ENCODE measurements at regions not wholly inside any gene's neighbourhood (a gene's known extent, or its start where the extent isn't known, plus 50 kb on each side); places are given as distances from the start of the nearest gene placed in this dataset.
"Not testable (repeated sequence)": the region's sequence is repeated elsewhere in the genome, so short reads cannot be mapped to it uniquely, and the experiment has no call there.

DNA sequence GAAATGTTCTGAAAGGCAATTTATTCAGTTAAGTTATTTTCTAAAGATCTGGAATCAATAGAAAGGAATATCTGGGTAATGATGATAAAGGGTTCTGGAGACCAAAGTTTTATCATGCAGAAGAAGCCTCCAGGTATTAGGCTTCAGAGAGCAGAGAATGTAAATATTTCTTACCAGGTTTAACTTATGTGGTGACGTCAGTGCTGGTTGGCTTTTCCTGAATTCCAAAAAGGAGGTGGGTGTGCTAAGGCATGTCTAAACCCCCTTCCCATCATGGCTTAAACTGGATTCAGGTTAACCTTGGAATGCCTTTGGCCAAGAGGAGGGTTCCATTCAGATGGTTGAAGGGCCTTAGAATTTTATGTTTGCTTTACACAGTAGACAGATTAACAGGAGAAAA, 829.9 kb downstream of the NCAM2 start:
- Mint-ChIP-seq H3K27ac (no peak overlapping the region), H3K9me3 (peaks cover 9% of the 10 kb centered on the region), H3K4me1 (no peaks in the 10 kb centered on the region), H3K4me3 (no peak overlapping the region), H3K36me3 (ENCODE audit: low read depth) (no peaks in the 10 kb centered on the region), H3K27me3 (no peaks in the 10 kb centered on the region)
- DNase-seq: no peak
- CTCF ChIA-PET: no interaction called here
- POLR2A ChIA-PET: no interaction called here

DNA sequence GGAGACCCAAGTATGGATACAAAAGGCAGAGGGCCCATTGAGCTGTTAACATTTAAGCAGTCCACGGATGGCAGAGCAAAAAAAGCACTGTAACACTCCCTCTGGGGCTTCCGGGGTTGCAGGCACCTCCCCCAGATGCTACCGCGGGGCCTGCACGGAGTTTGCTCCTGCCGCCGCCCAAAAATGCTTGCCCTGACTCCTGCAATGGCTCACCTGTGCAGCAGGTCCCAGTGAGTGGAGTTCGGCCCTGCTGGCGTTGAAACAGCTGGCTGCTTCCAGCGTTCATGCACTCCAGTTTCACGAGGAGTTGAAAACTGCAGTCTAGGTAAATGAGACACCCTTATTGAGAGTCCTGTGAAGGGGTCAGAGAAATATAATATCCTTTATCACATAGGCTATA, 832.8 kb downstream of the NCAM2 start:
- H3K4me3 Mint-ChIP-seq: no peak overlapping the region
- H3K27me3 Mint-ChIP-seq: no peaks in the 10 kb centered on the region
- peaks cover 2% of the 10 kb centered on the region for H3K9me3 Mint-ChIP-seq
- ChIA-PET CTCF (no interaction called here), POLR2A (no interaction called here)
- H3K4me1 Mint-ChIP-seq: no peaks in the 10 kb centered on the region
- H3K27ac Mint-ChIP-seq: no peak overlapping the region
- no peaks in the 10 kb centered on the region for H3K36me3 Mint-ChIP-seq (ENCODE audit: low read depth)
- no peak for DNase-seq

DNA sequence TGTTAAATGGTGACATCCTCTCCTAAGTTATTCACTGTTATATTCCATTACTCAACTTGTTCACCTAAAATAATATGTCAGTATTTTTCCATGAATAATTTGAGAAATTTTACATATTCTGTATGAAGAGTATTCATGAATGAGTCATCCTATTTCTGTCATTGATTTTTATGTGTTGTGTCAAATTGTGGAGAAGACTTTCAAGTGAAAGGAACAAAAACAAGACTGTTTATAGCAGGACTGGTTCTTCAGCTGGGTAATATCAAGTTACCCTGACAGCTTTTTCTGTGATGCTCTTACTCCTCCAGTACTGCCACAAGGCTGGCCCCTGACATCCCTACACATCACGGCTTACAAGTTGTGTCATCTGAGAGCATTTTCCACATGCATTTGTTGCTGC, 847.7 kb downstream of the NCAM2 start:
- H3K4me3 Mint-ChIP-seq: no peak overlapping the region
- no peaks in the 10 kb centered on the region for H3K27me3 Mint-ChIP-seq
- ChIA-PET POLR2A (no interaction called here), CTCF (no interaction called here)
- no peak overlapping the region for H3K27ac Mint-ChIP-seq
- H3K4me1 Mint-ChIP-seq: no peaks in the 10 kb centered on the region
- H3K9me3 Mint-ChIP-seq: peaks cover 14% of the 10 kb centered on the region
- H3K36me3 Mint-ChIP-seq (ENCODE audit: low read depth): no peaks in the 10 kb centered on the region
- no peak for DNase-seq

DNA sequence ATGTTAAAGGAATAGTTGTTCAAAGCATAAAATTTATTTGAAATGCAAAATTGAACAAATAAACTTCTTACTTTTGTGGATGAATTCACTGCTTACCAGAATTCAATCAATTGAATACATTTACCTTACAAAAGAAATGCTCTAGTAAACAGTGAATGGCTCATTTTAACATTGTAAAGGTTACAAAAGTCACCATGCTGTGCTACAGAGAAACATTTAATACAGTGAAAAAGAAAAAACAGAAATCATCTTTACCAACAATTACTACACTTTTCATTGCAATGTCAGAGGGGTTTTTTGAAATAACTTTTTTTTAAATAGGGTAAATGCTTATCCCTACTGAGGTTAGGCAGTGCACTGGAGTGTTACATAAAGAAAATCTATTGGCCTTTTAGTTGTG, 853.0 kb downstream of the NCAM2 start:
- POLR2A ChIA-PET: no interaction called here
- Mint-ChIP-seq H3K27ac (no peak overlapping the region), H3K27me3 (no peaks in the 10 kb centered on the region), H3K4me3 (no peak overlapping the region), H3K4me1 (no peaks in the 10 kb centered on the region), H3K36me3 (ENCODE audit: low read depth) (no peaks in the 10 kb centered on the region), H3K9me3 (peaks cover 20% of the 10 kb centered on the region)
- DNase-seq: no peak
- CTCF ChIA-PET: no interaction called here

DNA sequence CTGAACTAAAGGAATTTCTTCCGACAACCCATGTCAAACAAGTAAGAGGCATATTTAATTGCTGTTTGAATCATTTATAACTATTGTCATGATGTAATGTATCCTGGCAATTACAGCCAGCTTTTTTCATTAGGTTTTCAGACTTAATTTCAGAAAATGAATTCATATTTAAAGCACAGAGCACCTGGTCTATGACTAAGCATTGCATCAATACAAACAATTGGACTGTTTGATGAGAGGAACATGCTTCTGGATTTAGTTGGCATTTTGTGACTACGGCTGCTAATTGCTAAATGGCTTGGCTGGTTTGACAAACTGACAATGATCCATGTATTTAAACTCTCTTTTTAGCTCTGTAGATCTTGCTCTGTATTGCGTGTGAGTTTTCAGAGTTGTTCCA, 853.4 kb downstream of the NCAM2 start:
- H3K27me3 Mint-ChIP-seq: no peaks in the 10 kb centered on the region
- peaks cover 20% of the 10 kb centered on the region for H3K9me3 Mint-ChIP-seq
- no peak overlapping the region for H3K4me3 Mint-ChIP-seq
- H3K36me3 Mint-ChIP-seq (ENCODE audit: low read depth): no peaks in the 10 kb centered on the region
- H3K4me1 Mint-ChIP-seq: no peaks in the 10 kb centered on the region
- no peak overlapping the region for H3K27ac Mint-ChIP-seq
- no peak for DNase-seq
- CTCF ChIA-PET: no interaction called here
- POLR2A ChIA-PET: no interaction called here

DNA sequence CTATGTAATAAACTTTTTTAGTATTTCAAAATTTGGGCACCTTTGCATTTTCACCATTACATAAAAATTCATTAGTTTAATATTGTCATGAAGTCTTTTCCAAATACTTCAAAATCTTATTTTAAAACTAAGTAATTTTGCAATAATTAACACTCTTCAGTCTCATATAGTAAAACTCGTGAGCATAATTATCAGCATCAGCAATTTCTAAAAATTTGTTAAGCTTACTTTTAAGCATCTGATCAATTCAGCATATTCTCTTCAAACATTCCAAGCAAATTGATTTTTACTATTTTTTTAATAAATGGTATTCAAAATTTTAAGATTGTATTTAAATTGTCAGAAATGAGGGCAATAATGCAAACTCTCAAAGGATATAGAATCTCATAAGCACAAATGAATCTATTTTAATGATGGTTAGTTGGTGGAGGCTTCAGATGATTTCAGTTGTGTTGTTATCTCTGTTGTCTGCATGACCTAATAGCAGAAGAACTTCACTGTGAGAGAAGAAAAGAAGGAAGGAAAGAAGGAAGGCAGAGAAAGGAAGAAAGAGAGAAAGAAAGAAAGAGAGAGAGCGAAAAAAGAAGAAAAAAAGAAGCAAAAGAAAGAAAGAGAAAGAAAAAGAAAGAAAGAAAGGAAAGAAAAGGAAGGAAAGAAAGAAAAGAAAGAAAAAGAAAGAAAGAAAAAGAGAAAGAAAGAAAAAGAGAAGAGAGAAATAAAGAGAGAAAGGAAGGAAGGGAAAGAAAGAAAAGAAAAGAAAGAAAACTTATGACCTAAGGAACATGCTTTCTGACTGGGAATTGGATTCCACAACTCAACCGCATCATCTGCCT, 860.5 kb downstream of the NCAM2 start:
- H3K36me3 Mint-ChIP-seq (ENCODE audit: low read depth): no peaks in the 10 kb centered on the region
- POLR2A ChIA-PET: no interaction called here

DNA sequence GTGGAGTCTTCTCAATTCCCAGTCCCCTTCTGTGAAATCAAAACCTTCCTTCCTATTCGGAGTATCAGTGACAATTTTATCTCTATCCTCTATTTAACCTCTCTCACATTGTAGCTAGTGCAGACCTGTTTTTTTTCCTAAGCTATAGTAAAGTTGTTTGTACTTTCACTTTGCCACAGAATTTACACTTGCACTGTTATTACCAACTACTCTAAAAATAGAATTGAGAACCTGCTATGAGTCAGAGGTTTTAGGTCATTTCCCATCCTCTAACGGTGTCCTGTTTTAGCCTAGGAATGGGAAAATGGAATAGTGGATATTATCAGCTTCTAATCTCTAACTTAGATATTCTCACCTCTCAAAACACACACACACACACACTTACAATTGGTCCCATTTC, 862.7 kb downstream of the NCAM2 start:
- POLR2A ChIA-PET: no interaction called here
- no peaks in the 10 kb centered on the region for H3K4me1 Mint-ChIP-seq
- H3K27me3 Mint-ChIP-seq: no peaks in the 10 kb centered on the region
- CTCF ChIA-PET: no interaction called here
- H3K9me3 Mint-ChIP-seq: peaks cover 9% of the 10 kb centered on the region
- H3K27ac Mint-ChIP-seq: no peak overlapping the region
- no peaks in the 10 kb centered on the region for H3K36me3 Mint-ChIP-seq (ENCODE audit: low read depth)
- no peak for DNase-seq
- H3K4me3 Mint-ChIP-seq: no peak overlapping the region

More for the DNA sequence above, 860.5 kb downstream of the NCAM2 start:
- Mint-ChIP-seq H3K27me3 (no peaks in the 10 kb centered on the region), H3K4me1 (no peaks in the 10 kb centered on the region), H3K4me3 (no peak overlapping the region), H3K9me3 (peaks cover 13% of the 10 kb centered on the region), H3K27ac (no peak overlapping the region)
- no peak for DNase-seq
- CTCF ChIA-PET: no interaction called here

DNA sequence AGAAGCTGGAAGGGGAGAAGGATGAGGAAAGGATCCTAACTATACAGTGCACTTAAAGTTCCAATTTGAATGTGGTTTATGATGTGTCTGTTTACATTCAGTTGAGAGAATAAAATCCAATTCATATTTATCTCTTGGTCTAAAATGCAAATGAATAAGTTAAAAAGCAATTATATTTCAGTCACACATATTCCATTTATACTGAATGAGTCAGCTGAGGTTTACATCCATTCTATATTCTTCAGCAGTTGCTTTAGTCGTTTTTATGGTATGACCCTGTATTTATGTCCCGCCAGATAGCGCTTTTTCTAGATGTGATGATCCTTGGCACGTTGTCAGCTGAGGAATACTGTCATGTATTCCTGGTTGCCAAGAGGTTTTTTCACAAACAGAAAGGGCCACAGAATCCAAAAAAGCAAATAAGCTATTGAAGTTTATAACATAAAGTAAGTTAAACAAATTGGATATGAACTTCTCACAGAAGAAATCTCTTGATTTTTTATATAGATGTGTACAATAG, 866.2 kb downstream of the NCAM2 start:
- DNase-seq: no peak
- Mint-ChIP-seq H3K4me1 (no peaks in the 10 kb centered on the region), H3K4me3 (no peak overlapping the region), H3K27me3 (no peaks in the 10 kb centered on the region), H3K9me3 (peaks cover 6% of the 10 kb centered on the region), H3K36me3 (ENCODE audit: low read depth) (no peaks in the 10 kb centered on the region), H3K27ac (no peak overlapping the region)
- POLR2A ChIA-PET: no interaction called here
- CTCF ChIA-PET: no interaction called here

DNA sequence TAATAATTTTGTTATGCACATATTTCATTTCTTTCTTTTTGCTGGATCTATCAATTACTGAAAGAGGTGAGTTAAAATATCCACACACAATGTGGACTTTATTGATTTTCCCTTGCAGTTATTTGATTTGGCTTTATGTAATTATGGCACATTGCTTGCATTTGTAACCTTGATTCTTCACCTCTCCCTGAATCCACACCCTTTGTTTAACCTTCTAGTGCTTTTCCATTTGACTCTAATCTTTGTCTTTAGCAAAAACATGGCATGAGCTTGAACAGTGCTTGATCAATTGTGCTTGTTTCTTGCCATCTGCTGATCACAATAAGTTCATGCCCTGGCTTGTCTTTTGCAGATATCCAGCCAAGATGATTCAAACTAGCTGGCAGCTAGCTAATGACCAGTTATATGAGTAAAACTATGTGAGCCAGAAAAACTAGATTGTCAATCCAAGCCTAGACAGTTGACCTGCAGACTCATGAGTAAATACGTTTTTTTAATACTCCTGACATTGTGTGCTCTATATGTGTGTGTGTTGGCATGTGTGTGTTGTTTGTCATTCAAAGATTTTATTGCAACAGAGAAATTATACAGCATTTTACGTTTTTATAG, 899.2 kb downstream of the NCAM2 start:
- no peaks in the 10 kb centered on the region for H3K36me3 Mint-ChIP-seq (ENCODE audit: low read depth)
- H3K27me3 Mint-ChIP-seq: no peaks in the 10 kb centered on the region
- POLR2A ChIA-PET: no interaction called here
- peaks cover 24% of the 10 kb centered on the region for H3K9me3 Mint-ChIP-seq
- no peak overlapping the region for H3K27ac Mint-ChIP-seq
- H3K4me3 Mint-ChIP-seq: no peak overlapping the region
- H3K4me1 Mint-ChIP-seq: no peaks in the 10 kb centered on the region
- CTCF ChIA-PET: no interaction called here
- no peak for DNase-seq

DNA sequence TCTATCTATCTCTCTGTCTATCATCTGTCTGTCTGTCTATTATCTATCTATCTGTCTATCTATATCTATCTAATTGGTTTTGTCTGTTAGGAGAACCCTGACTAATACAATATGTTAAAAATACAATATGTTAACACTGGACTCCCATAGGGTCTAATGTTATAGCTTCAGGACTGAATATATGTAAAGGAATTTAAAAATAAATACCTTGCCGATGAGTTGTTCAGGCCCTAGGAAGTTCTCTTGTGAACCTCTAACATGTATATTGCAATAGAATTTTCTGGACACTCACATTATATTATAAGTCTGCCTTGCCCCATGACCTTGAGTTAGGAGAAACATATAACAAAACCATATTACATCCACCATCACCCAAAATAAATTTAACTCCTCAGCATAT, 900.6 kb downstream of the NCAM2 start:
- POLR2A ChIA-PET: no interaction called here

DNA sequence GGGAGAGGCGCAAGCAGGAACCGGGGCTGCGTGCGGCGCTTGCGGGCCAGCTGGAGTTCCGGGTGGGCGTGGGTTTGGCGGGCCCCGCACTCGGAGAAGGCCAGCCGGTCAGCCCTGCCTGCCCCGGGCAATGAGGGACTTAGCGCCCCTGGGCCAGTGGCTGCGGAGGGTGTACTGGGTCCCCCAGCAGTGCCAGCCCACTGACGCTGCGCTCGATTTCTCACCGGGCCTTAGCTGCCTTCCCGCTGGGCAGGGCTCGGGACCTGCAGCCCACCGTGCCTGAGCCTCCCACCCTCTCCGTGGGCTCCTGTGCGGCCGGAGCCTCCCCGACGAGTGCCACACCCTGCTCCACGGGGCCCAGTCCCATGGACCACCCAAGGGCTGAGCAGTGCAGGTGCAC, 904.2 kb downstream of the NCAM2 start:
- H3K27me3 Mint-ChIP-seq; POLR2A ChIA-PET; H3K4me1 Mint-ChIP-seq; DNase-seq; H3K36me3 Mint-ChIP-seq (ENCODE audit: low read depth); H3K27ac Mint-ChIP-seq; H3K4me3 Mint-ChIP-seq; CTCF ChIA-PET: not testable (repeated sequence)
- H3K9me3 Mint-ChIP-seq: peaks cover 17% of the 10 kb centered on the region

More for the DNA sequence above, 900.6 kb downstream of the NCAM2 start:
- Mint-ChIP-seq H3K4me3 (no peak overlapping the region), H3K27me3 (no peaks in the 10 kb centered on the region), H3K36me3 (ENCODE audit: low read depth) (no peaks in the 10 kb centered on the region), H3K4me1 (no peaks in the 10 kb centered on the region), H3K27ac (no peak overlapping the region), H3K9me3 (peaks cover 27% of the 10 kb centered on the region)
- CTCF ChIA-PET: no interaction called here
- DNase-seq: no peak

DNA sequence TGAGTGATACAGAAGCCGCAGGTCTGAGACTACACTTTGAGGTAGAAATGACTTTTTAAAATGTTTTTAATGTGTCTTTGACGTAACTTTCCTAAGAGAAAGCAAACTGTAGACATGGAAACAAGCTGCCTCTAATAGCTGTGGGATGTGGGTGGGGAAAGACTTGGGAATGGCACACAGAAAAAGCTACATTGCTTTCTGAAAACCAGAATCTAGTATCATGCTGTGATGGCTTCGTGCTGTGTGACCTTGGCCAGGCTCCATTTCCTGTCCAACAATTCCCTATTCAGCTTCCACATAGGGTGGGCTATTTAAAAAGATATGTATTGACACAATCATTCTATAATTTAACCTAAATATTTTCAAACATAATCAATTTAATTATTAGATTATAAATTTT, 909.1 kb downstream of the NCAM2 start:
- Mint-ChIP-seq H3K4me3 (no peak overlapping the region), H3K4me1 (no peaks in the 10 kb centered on the region), H3K27ac (no peak overlapping the region), H3K9me3 (peaks cover 10% of the 10 kb centered on the region), H3K27me3 (no peaks in the 10 kb centered on the region), H3K36me3 (ENCODE audit: low read depth) (no peaks in the 10 kb centered on the region)
- CTCF ChIA-PET: no interaction called here
- no peak for DNase-seq
- POLR2A ChIA-PET: no interaction called here

DNA sequence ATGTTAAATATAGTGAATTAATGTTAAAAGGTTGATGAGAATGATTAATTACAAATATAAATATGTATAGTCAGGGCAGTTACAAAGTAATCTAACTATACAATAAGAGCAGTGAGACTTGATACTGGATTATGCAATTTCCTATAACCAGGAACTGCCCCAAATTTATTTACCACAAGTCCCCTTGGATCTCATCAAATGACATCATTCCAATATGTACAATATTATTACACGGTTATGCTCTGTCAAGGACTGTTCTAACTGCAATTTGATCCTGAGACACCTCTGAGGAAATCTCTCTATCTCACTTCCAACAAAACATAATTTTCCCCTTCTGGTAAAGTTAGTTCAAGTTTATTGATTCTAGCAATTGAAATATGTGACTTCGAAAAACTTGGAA, 917.6 kb downstream of the NCAM2 start:
- POLR2A ChIA-PET: no interaction called here
- no peak overlapping the region for H3K4me3 Mint-ChIP-seq
- no peak for DNase-seq
- no peaks in the 10 kb centered on the region for H3K4me1 Mint-ChIP-seq
- peaks cover 10% of the 10 kb centered on the region for H3K9me3 Mint-ChIP-seq
- no peaks in the 10 kb centered on the region for H3K27me3 Mint-ChIP-seq
- H3K27ac Mint-ChIP-seq: no peak overlapping the region
- CTCF ChIA-PET: no interaction called here
- H3K36me3 Mint-ChIP-seq (ENCODE audit: low read depth): no peaks in the 10 kb centered on the region

Measured in activated CD4-positive, alpha-beta memory T cell treated with anti-CD3 and anti-CD28 coated beads, Interleukin-2, amount 10 ng/mL, durations not matched to agents 7 days and 5 days (primary cell).